H9 (cell line): ENCODE measurements at regions not wholly inside any gene's neighbourhood (a gene's known extent, or its start where the extent isn't known, plus 50 kb on each side); places are given as distances from the start of the nearest gene placed in this dataset.

Source experiments
- DNase-seq: peaks from one replicate; pipeline ENCODE4 v3.0.0-alpha.2; 2017
- H2AFZ ChIP-seq: one replicate; pipeline ENCODE4 v1.6.1; 2013; ENCODE audit warnings: mild to moderate bottlenecking, low read length, control low read depth, moderate library complexity
- H2AK5ac ChIP-seq: 2 replicates; pipeline ENCODE4 v1.6.1; 2013; ENCODE audit warnings: low read length, control low read depth, mixed read lengths; ENCODE audit not compliant: insufficient read length
- H2BK120ac ChIP-seq: one replicate; pipeline ENCODE4 v1.6.1; 2013; ENCODE audit warnings: low read depth, mild to moderate bottlenecking, low read length, control low read depth, inconsistent platforms; ENCODE audit not compliant: poor library complexity, severe bottlenecking
- H2BK12ac ChIP-seq: 2 replicates; pipeline ENCODE4 v1.6.1; 2013; ENCODE audit warnings: low read length, control low read depth, mixed read lengths, low read depth; ENCODE audit not compliant: insufficient read length
- H2BK15ac ChIP-seq: 2 replicates; pipeline ENCODE4 v1.6.1; 2013; ENCODE audit warnings: low read depth, low read length, control low read depth
- H2BK20ac ChIP-seq: one replicate; pipeline ENCODE4 v1.6.1; 2013; ENCODE audit warnings: low read depth, mild to moderate bottlenecking, low read length, control low read depth, inconsistent platforms; ENCODE audit not compliant: poor library complexity, severe bottlenecking
- H2BK5ac ChIP-seq: 2 replicates; pipeline ENCODE4 v1.6.1; 2013; ENCODE audit warnings: low read length, control low read depth, mixed read lengths; ENCODE audit not compliant: insufficient read length
- H3K14ac ChIP-seq: 2 replicates; pipeline ENCODE4 v1.6.1; 2013; ENCODE audit warnings: low read length, control low read depth; ENCODE audit not compliant: insufficient read depth
- H3K18ac ChIP-seq: 2 replicates; pipeline ENCODE4 v1.6.1; 2013; ENCODE audit warnings: low read depth, mild to moderate bottlenecking, mixed read lengths, low read length, control low read depth; ENCODE audit not compliant: insufficient read length
- H3K23ac ChIP-seq: 2 replicates; pipeline ENCODE4 v1.6.1; 2013; ENCODE audit warnings: low read length, control low read depth, mixed read lengths, low read depth; ENCODE audit not compliant: insufficient read length
- H3K23me2 ChIP-seq: 2 replicates; pipeline ENCODE4 v1.6.1; 2013; ENCODE audit warnings: low read depth, mild to moderate bottlenecking, mixed read lengths, low read length, control low read depth; ENCODE audit not compliant: insufficient read length, poor library complexity, severe bottlenecking
- H3K27ac ChIP-seq: 2 replicates; pipeline ENCODE4 v1.5.1; 2013; ENCODE audit warnings: low read length, control low read depth, mixed read lengths, low read depth; ENCODE audit not compliant: insufficient read length
- H3K27me3 ChIP-seq: 2 replicates; pipeline ENCODE4 v1.6.1; 2013; ENCODE audit warnings: low read length, control low read depth, inconsistent platforms; ENCODE audit not compliant: insufficient read depth
- H3K4ac ChIP-seq: 2 replicates; pipeline ENCODE4 v1.6.1; 2013; ENCODE audit warnings: low read depth, mild to moderate bottlenecking, control low read depth, inconsistent platforms, low read length, moderate library complexity
- H3K4me1 ChIP-seq: 2 replicates; pipeline ENCODE4 v1.6.1; 2013; ENCODE audit warnings: low read length, control low read depth, inconsistent platforms; ENCODE audit not compliant: insufficient read depth
- H3K4me2 ChIP-seq: 2 replicates; pipeline ENCODE4 v1.6.1; 2013; ENCODE audit warnings: low read length, control low read depth, mixed read lengths; ENCODE audit not compliant: insufficient read length, insufficient read depth
- H3K56ac ChIP-seq: 2 replicates; pipeline ENCODE4 v1.6.1; 2013; ENCODE audit warnings: low read depth, mild to moderate bottlenecking, mixed read lengths, low read length, control low read depth; ENCODE audit not compliant: insufficient read length
- H3K79me1 ChIP-seq: 2 replicates; pipeline ENCODE4 v1.6.1; 2013; ENCODE audit warnings: low read depth, mild to moderate bottlenecking, moderate library complexity, low read length, control low read depth, inconsistent platforms; ENCODE audit not compliant: insufficient read depth, poor library complexity, severe bottlenecking
- H3K79me2 ChIP-seq: 2 replicates; pipeline ENCODE4 v1.6.1; 2013; ENCODE audit warnings: low read length, control low read depth, inconsistent platforms; ENCODE audit not compliant: insufficient read depth
- H3K9ac ChIP-seq: 2 replicates; pipeline ENCODE4 v1.6.1; 2013; ENCODE audit warnings: low read length, control low read depth, mixed read lengths; ENCODE audit not compliant: insufficient read length; ENCODE audit errors: extremely low read depth
- H3K9me3 ChIP-seq: one replicate; pipeline ENCODE4 v1.6.1; 2013; ENCODE audit warnings: low read depth, low read length, inconsistent platforms; ENCODE audit not compliant: control insufficient read depth
- H3T11ph ChIP-seq: one replicate; pipeline ENCODE4 v1.6.1; 2013; ENCODE audit warnings: mild to moderate bottlenecking, low read length, control low read depth, inconsistent platforms
- H4K20me1 ChIP-seq: one replicate; pipeline ENCODE4 v1.6.1; 2013; ENCODE audit not compliant: control insufficient read depth, insufficient read length, insufficient read depth
- H4K5ac ChIP-seq: 2 replicates; pipeline ENCODE4 v1.6.1; 2013; ENCODE audit warnings: low read depth, mild to moderate bottlenecking, mixed read lengths, low read length, control low read depth; ENCODE audit not compliant: insufficient read length
- H4K8ac ChIP-seq: replicated peaks from 2 replicates; pipeline ENCODE4 v1.6.1; 2013; ENCODE audit warnings: low read length, control low read depth, mixed read lengths, low read depth; ENCODE audit not compliant: insufficient read length
- H4K91ac ChIP-seq: 2 replicates; pipeline ENCODE4 v1.6.1; 2013; ENCODE audit warnings: low read depth, mild to moderate bottlenecking, moderate library complexity, mixed read lengths, low read length, control low read depth; ENCODE audit not compliant: insufficient read length
- H3K27ac Mint-ChIP-seq, 3 experiments: 2 replicates in 2 of 3; 3 replicates in 1 of 3; pipeline ENCODE4 v1.8.0; 2020 to 2021; ENCODE audit warnings: mixed read lengths in 3 of 3, mild to moderate bottlenecking in 1 of 3, moderate library complexity in 1 of 3
- H3K27me3 Mint-ChIP-seq: 2 replicates; pipeline ENCODE4 v1.8.0; 2021; ENCODE audit warnings: low read depth, mild to moderate bottlenecking, moderate library complexity, mixed read lengths
- H3K36me3 Mint-ChIP-seq, 3 experiments: 2 replicates in 2 of 3; 3 replicates in 1 of 3; pipeline ENCODE4 v1.8.0; 2020 to 2021; ENCODE audit warnings: low read depth in 3 of 3, mixed read lengths in 3 of 3; ENCODE audit not compliant: insufficient read depth in 1 of 3
- H3K4me1 Mint-ChIP-seq, 2 experiments: 2 replicates each; pipeline ENCODE4 v1.8.0; 2020; ENCODE audit warnings: mixed read lengths in 2 of 2
- H3K4me3 Mint-ChIP-seq, 2 experiments: 2 replicates in 1 of 2; 3 replicates in 1 of 2; pipeline ENCODE4 v1.8.0; 2020 to 2021; ENCODE audit warnings: mild to moderate bottlenecking in 2 of 2, mixed read lengths in 2 of 2, moderate library complexity in 1 of 2
- H3K9me3 Mint-ChIP-seq, 2 experiments: 2 replicates in 1 of 2; 3 replicates in 1 of 2; pipeline ENCODE4 v1.8.0; 2020; ENCODE audit warnings: mild to moderate bottlenecking in 2 of 2, mixed read lengths in 2 of 2, moderate library complexity in 1 of 2
- CTCF ChIP-seq: fragments of 200-600 bp; sonication (generic); conservative IDR thresholded peaks from 3 replicates; pipeline ENCODE4 v1.8.0; 2021; ENCODE audit warnings: antibody characterized with exemption, mild to moderate bottlenecking
- WGBS: extraction: QIAGEN DNeasy Blood & Tissue Kit; methylation state at CpG from one replicate; pipeline ENCODE4 v1.1.7; 2013; ENCODE audit warnings: missing lambda C conversion rate, low lambda C conversion rate, mixed read lengths; ENCODE audit not compliant: insufficient read length; ENCODE audit errors: extremely low coverage; 5-methylcytosine and 5-hydroxymethylcytosine counted together

DNA sequence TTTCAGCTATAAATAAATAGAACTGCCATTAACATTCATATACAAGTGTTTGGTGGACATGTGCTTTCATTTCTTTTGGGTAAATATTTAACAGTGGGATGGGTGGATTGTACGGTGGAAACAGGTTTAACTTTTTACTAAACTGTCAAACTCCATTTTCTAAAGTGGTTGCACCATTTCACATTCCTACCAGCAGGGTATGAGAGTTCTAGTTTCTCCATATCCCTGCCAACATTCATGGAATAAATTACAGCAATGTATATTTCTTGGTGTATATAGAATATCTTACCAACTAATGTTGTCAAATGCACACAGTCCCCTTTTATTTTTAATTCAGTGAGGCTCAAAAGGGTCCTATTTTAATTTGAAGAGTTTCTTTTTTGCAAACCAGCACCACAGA lies 71.3 kb upstream of the CTXND1 start:
- Histone ChIP-seq H3K9me3 (no peaks in the 10 kb centered on the region), H3K79me1 (no peaks in the 10 kb centered on the region), H3T11ph (no peak overlapping the region), H3K56ac (no peak overlapping the region), H4K20me1 (no peaks in the 10 kb centered on the region), H2BK15ac (no peak overlapping the region), H3K23ac (no peak overlapping the region), H3K4me2 (no peak overlapping the region), H4K5ac (no peak overlapping the region), H3K9ac (no peak overlapping the region), H3K4ac (no peak overlapping the region), H2BK120ac (no peak overlapping the region), H3K79me2 (no peaks in the 10 kb centered on the region), H3K18ac (no peak overlapping the region), H2AK5ac (no peak overlapping the region), H2BK20ac (no peak overlapping the region), H3K4me1 (no peaks in the 10 kb centered on the region), H2BK5ac (no peak overlapping the region), H3K14ac (no peak overlapping the region), H4K91ac (no peak overlapping the region), H2AFZ (no peak overlapping the region), H2BK12ac (no peak overlapping the region), H4K8ac (no peak overlapping the region), H3K27ac (no peak overlapping the region), H3K27me3 (no peaks in the 10 kb centered on the region), H3K23me2 (no peaks in the 10 kb centered on the region)
- no peaks in the 10 kb centered on the region for H3K4me1 Mint-ChIP-seq
- no CpG with 5 or more reads among the region's 1 CpG for WGBS
- no peak overlapping the region for H3K27ac Mint-ChIP-seq
- H3K4me3 Mint-ChIP-seq, result no peak overlapping the region
- no peaks in the 10 kb centered on the region for H3K27me3 Mint-ChIP-seq
- no peak for DNase-seq
- H3K9me3 Mint-ChIP-seq, result peaks cover 12 to 13% of the 10 kb centered on the region in 2 experiments
- H3K36me3 Mint-ChIP-seq, result peaks cover 0 to 7% (median 6%) of the 10 kb centered on the region in 3 experiments; a peak in 3 of 7 replicates
- peak; percentile 54 for TF ChIP-seq CTCF
